K562 (cell line): ENCODE measurements at regions not wholly inside any gene's neighbourhood (a gene's known extent, or its start where the extent isn't known, plus 50 kb on each side); places are given as distances from the start of the nearest gene placed in this dataset.

ENCODE experiments used
- CTCF ChIP-seq, 3 experiments: IDR thresholded peaks in 2 of 3; conservative IDR thresholded peaks in 1 of 3; 2 replicates each; pipeline ENCODE4 v1.5.1; 2011 to 2012; ENCODE audit warnings: low read length in 3 of 3, mild to moderate bottlenecking in 3 of 3, control low read depth in 2 of 3, improper control_type of control experiment in 1 of 3, inconsistent platforms in 1 of 3, low read depth in 1 of 3, mixed read lengths in 1 of 3, moderate library complexity in 1 of 3; ENCODE audit not compliant: insufficient read depth in 2 of 3
- EP300 ChIP-seq: IDR thresholded peaks from 2 replicates; pipeline ENCODE4 v1.6.1; 2012; ENCODE audit warnings: low read length, improper control_type of control experiment
- FOSL1 ChIP-seq: fragments of 200-800 bp; sonication (Bioruptor generic); conservative IDR thresholded peaks from 2 replicates; pipeline ENCODE4 v1.6.1; 2016; ENCODE audit warnings: missing genetic modification characterization, missing compliant biosample characterization
- HDAC1 ChIP-seq, 2 experiments: fragments of 450-650 bp; IDR thresholded peaks; 2 replicates each; pipeline ENCODE4 v1.6.1; 2016 to 2017; ENCODE audit warnings: inconsistent platforms in 1 of 2, mild to moderate bottlenecking in 1 of 2, moderate library complexity in 1 of 2
- HOMEZ ChIP-seq: fragments of 250-450 bp; sonication (Bioruptor Pico); IDR thresholded peaks from 2 replicates; pipeline ENCODE4 v1.4.0; 2020; ENCODE audit warnings: mild to moderate bottlenecking, moderate library complexity
- JUN ChIP-seq, 2 experiments: sonication (generic) in 1 of 2; formaldehyde crosslinking in 1 of 2; IDR thresholded peaks; 2 replicates each; pipeline versions ENCODE4 v1.6.1 to v1.8.0; 2012 to 2022; ENCODE audit warnings: borderline replicate concordance in 2 of 2, mild to moderate bottlenecking in 2 of 2, improper control_type of control experiment in 1 of 2, low read depth in 1 of 2, low read length in 1 of 2, missing genetic modification reagents in 1 of 2
- MYC ChIP-seq, 2 experiments: fragments of 250-450 bp in 1 of 2; sonication (Bioruptor Pico) in 1 of 2; IDR thresholded peaks; 2 replicates each; pipeline versions ENCODE4 v1.5.1 to v1.6.1; 2012 to 2021; ENCODE audit warnings: low read depth in 2 of 2, borderline replicate concordance in 1 of 2, improper control_type of control experiment in 1 of 2, low read length in 1 of 2, mild to moderate bottlenecking in 1 of 2, moderate library complexity in 1 of 2
- POLR2A ChIP-seq: fragments of 450-650 bp; conservative IDR thresholded peaks from 2 replicates; pipeline ENCODE4 v1.6.1; 2016
- POLR2AphosphoS5 ChIP-seq: IDR thresholded peaks from 2 replicates; pipeline ENCODE4 v1.6.1; 2011; ENCODE audit warnings: mild to moderate bottlenecking, low read depth, low read length, moderate library complexity; ENCODE audit not compliant: control insufficient read depth, insufficient read depth
- SMAD2 ChIP-seq: fragments of 150-350 bp; IDR thresholded peaks from 2 replicates; pipeline ENCODE4 v1.6.1; 2014; ENCODE audit warnings: low read depth, mild to moderate bottlenecking, low read length
- TF ChIP-seq, protein P1 (sequence below): sonication (generic); formaldehyde crosslinking; IDR thresholded peaks from 2 replicates; pipeline ENCODE4 v1.8.0; 2022; ENCODE audit warnings: mild to moderate bottlenecking, low read depth, missing genetic modification reagents

- no peak for TF ChIP-seq POLR2A
- TF ChIP-seq CTCF (IDR thresholded peaks at IDR 0.05 in 2 of 3, conservative IDR thresholded peaks at IDR 0.05 in 1 of 3; ENCODE audit: insufficient read depth in 2 of 3, low read depth in 1 of 3, low read length in 3 of 3), result no peak
- no peak for TF ChIP-seq HOMEZ (CRISPR knock-in tag)
- no peak for TF ChIP-seq SMAD2
- TF ChIP-seq MYC (IDR thresholded peaks at IDR 0.05; ENCODE audit: low read depth, low read length), result no peak
- TF ChIP-seq MYC (CRISPR knock-in tag; IDR thresholded peaks at IDR 0.05; ENCODE audit: borderline replicate concordance, low read depth), result no peak
- no peak for TF ChIP-seq POLR2AphosphoS5
- no peak for TF ChIP-seq HDAC1 (IDR thresholded peaks at IDR 0.05)
- TF ChIP-seq, protein P1, sequence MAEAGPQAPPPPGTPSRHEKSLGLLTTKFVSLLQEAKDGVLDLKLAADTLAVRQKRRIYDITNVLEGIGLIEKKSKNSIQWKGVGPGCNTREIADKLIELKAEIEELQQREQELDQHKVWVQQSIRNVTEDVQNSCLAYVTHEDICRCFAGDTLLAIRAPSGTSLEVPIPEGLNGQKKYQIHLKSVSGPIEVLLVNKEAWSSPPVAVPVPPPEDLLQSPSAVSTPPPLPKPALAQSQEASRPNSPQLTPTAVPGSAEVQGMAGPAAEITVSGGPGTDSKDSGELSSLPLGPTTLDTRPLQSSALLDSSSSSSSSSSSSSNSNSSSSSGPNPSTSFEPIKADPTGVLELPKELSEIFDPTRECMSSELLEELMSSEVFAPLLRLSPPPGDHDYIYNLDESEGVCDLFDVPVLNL, result no peak
- no peak for TF ChIP-seq EP300
- TF ChIP-seq FOSL1, result no peak
- no peak for TF ChIP-seq JUN (IDR thresholded peaks at IDR 0.05; ENCODE audit: borderline replicate concordance, low read depth, low read length)
- no peak for TF ChIP-seq JUN (CRISPR knock-in tag; IDR thresholded peaks at IDR 0.05; ENCODE audit: borderline replicate concordance)
Measured at GRCh38 chr5:92435781-92436180, 1052.7 kb upstream of the ARRDC3 start.
